Endothelial cell of umbilical vein (primary cell): ENCODE measurements at regions not wholly inside any gene's neighbourhood (a gene's known extent, or its start where the extent isn't known, plus 50 kb on each side); places are given as distances from the start of the nearest gene placed in this dataset.

Experiments used
- FOS ChIP-seq: IDR thresholded peaks from 2 replicates; pipeline ENCODE4 v1.6.1; 2011; ENCODE audit warnings: mild to moderate bottlenecking, low read length, moderate library complexity, borderline replicate concordance; ENCODE audit not compliant: insufficient read depth
- POLR2A ChIP-seq: IDR thresholded peaks from 2 replicates; pipeline ENCODE4 v1.6.1; 2012; ENCODE audit warnings: low read depth, mild to moderate bottlenecking, control low read depth, low read length
- TF ChIP-seq, protein P1 (sequence below), 2 donors: IDR thresholded peaks; 1 replicate in 1 of 2; 2 replicates in 1 of 2; pipeline ENCODE4 v1.5.1; 2011; ENCODE audit warnings: low read length in 2 of 2, mild to moderate bottlenecking in 2 of 2, moderate library complexity in 2 of 2, control low read depth in 1 of 2, inconsistent platforms in 1 of 2, low read depth in 1 of 2; ENCODE audit not compliant: insufficient read depth in 1 of 2; ENCODE audit errors: extremely low read depth in 1 of 2

GRCh38 chrY:7681426-7681825, 769.9 kb upstream of the AMELY start:
- TF ChIP-seq POLR2A: no peak
- TF ChIP-seq FOS: no peak
- TF ChIP-seq, protein P1, sequence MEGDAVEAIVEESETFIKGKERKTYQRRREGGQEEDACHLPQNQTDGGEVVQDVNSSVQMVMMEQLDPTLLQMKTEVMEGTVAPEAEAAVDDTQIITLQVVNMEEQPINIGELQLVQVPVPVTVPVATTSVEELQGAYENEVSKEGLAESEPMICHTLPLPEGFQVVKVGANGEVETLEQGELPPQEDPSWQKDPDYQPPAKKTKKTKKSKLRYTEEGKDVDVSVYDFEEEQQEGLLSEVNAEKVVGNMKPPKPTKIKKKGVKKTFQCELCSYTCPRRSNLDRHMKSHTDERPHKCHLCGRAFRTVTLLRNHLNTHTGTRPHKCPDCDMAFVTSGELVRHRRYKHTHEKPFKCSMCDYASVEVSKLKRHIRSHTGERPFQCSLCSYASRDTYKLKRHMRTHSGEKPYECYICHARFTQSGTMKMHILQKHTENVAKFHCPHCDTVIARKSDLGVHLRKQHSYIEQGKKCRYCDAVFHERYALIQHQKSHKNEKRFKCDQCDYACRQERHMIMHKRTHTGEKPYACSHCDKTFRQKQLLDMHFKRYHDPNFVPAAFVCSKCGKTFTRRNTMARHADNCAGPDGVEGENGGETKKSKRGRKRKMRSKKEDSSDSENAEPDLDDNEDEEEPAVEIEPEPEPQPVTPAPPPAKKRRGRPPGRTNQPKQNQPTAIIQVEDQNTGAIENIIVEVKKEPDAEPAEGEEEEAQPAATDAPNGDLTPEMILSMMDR (IDR thresholded peaks at IDR 0.05; ENCODE audit: extremely low read depth in 1 of 2, insufficient read depth in 1 of 2, low read depth in 1 of 2, low read length in 2 of 2): no peak
